GM23248 (cell line): ENCODE measurements at regions not wholly inside any gene's neighbourhood (a gene's known extent, or its start where the extent isn't known, plus 50 kb on each side); places are given as distances from the start of the nearest gene placed in this dataset.

Source experiments
- EZH2 ChIP-seq: fragments of 200-600 bp; sonication (generic); IDR thresholded peaks from 2 replicates; pipeline ENCODE4 v1.6.1; 2018; ENCODE audit warnings: antibody characterized with exemption, mild to moderate bottlenecking; ENCODE audit not compliant: insufficient read depth, poor library complexity, severe bottlenecking
- EZH2phosphoT487 ChIP-seq: fragments of 200-600 bp; sonication (generic); IDR thresholded peaks from 2 replicates; pipeline ENCODE4 v1.6.1; 2018; ENCODE audit warnings: antibody characterized with exemption, moderate library complexity, mild to moderate bottlenecking, low read depth; ENCODE audit not compliant: insufficient read depth

GRCh38 chr4:91904556-91904955 is 399.2 kb upstream of the GRID2 start:
- TF ChIP-seq EZH2phosphoT487 = no peak
- no peak for TF ChIP-seq EZH2
